ENCODE measurements at regions not wholly inside any gene's neighbourhood (a gene's known extent, or its start where the extent isn't known, plus 50 kb on each side); places are given as distances from the start of the nearest gene placed in this dataset.
A peak's percentile ranks its signal among the peaks of the same experiment; 100 is the strongest.

DNA sequence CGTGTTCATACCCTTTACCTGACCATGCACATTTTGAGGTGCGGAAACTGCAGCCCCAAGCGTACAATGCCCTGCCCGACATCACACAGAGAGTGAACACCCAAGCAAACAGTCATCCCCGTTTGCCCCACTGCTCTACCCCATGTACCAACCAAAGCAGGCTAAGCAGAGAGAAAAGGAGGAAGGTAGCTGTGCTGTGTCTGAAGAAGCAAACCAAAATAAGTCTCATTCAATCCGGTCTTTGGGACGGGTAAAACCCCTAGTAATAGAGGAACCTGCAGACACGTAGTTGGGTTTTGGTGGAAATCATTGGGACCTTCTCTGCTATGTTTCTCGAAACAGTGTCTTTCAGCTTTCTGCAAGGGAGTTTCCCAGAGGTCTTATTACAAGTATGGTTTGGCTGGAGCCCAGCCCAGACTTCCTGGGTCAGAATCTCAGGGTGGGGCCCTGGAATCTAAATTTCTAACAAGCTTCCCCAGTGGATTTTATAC, 164.6 kb upstream of the HES1 start:
- no peak for DNase-seq

- peak; percentile 24 for DNase-seq
Observed at GRCh38 chr3:193971966-193972365, 164.0 kb upstream of the HES1 start.

DNA sequence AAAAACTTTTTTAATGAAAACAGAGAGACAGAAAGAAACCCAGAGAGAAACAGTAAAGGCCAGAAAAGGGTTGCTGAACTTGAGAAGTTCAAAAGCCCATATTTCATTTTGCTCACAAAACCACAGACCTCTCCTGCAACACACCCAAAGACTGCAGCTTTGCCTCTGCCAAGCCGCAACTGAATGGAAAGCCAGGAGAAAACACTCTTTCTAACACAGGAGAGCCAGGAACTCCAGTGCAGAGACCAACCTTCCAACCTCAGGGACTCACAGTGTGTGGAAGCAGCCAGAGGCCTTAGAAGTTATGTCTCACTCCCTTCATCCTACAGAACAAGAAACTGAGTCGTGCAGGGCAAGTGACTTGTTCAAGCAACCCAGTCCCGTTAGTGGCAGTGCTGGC, 163.1 kb upstream of the HES1 start:
- no peak for DNase-seq

DNA sequence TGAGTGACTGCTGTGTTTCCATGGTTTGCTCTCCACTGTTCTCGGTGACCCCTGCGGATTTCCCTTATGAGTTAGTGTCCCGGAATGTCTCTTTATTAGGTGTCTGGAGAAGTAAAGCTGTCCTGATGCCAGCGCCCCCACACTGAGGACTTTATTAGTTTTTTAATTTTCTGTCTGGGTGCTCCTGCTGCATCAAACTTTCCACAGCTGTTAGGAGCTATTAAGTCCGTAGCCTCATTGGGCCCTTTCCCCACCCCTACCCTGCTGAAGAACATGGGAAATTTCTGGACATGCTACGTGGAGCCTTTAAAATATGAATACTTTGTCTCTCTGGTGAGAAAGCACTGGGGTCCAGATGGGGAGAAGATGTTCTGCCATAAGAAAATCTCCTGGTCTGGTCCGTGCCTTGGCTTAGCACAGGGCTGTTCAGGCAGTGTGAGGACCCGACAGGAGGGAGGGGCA, 161.7 kb upstream of the HES1 start:
- DNase-seq = no peak

DNA sequence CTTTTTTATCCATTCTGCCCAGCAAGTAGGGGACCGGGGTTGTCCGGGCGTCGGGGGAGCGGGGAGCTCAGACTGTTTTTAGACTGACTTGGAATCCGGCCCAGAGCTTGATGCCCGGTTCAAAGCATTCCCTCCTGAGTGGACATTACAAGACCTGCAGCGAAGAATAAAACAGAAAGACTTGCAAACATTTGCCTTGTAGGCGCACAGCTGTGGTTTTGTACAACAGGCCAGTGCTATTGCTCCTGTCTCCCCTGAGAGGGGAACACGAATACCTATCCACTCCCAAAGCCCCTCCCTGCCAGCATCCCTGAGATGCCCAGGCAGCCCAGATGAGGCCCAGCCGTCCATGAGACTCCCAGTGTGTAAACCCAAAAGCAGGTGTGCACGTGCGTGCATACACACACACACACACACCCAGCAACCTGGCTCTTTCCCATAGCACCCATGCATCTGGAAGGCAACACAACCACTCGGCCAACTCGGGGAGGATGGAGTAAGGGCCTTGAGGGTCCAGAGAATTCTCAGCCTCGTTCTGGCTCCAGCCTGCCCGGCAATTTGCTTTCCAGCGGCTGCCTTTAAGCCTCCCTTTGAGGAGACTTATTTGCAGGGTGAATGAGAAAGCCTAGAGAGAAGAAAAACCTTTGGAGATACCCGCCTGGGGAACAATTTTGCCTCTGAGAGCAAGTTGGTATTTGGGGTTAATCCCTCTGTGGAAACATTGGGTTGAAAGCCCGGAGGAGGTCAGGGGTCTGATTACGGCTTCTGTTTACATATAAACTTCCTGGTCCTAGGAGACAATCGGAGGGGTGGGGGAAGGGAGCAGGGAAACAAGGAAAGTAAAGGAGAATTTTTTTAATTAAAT, 161.0 kb upstream of the HES1 start:
- DNase-seq = no peak

- DNase-seq = no peak
Observed at GRCh38 chr3:193977622-193978021, 158.3 kb upstream of the HES1 start.

DNA sequence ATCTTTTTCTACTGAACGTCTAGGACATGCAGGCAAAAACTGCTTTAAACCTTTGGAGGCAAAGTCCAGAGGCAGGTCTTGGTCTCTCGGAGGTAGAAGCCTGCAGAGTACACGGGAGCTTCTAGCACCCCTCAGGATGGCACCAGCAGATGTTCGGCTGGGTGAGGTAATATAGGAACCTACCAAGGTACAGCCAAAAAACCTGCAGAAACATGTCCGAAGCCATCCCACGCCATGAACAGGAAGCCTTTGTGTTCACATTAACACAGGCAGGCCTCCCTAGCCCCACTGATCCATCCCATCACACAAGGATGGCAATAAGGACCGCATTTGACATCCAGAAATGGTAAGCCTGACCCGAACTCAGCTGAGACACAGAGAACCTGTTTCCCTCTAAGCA, 157.9 kb upstream of the HES1 start:
- no peak for DNase-seq

DNA sequence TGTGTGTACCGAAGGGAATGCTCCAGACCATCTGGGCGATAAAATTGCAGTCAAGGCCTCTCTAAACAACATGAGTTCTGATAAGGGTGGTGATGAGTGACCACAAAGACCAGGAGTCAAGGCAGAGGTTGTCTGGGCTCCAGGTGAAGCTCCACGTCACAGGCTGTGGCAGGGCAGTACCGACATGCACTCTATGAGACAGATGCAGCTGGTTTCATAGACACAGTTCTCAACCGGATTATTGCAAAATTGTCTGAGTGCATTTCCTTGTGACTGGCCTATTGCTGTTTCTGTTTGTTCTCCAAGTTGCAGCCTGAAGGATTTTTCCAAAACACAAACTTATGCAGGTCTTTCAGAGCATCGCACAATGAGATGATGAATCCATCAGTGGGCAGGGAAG, 157.5 kb upstream of the HES1 start:
- DNase-seq = no peak

DNA sequence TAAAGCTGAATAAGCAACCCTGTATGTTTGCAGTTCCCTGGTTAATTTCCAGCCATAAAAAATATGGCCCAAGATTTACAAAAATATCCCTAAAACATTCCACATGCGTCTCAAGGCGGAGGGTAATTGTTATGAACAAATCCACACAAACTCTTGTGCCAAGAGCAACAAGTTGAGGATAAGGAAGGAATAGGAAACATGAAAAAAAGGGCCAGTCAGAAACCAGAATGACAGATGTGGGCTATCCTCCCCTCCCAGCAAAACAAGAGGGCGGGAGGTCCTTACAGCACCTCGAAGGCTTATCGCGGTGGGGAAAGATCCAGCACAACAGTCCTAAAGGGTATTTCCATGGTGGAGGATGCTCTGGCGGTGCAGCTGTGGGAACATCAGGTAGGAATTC, 155.6 kb upstream of the HES1 start:
- no peak for DNase-seq

- no peak for DNase-seq
Observed at GRCh38 chr3:193980905-193981304, 155.0 kb upstream of the HES1 start.

- DNase-seq = no peak
Observed at GRCh38 chr3:193981504-193981903, 154.4 kb upstream of the HES1 start.

- no peak for DNase-seq
Observed at GRCh38 chr3:193982258-193982659, 153.7 kb upstream of the HES1 start.

- no peak for DNase-seq
Observed at GRCh38 chr3:193983846-193984818, 151.8 kb upstream of the HES1 start.

GRCh38 chr3:193984876-193985275, 151.1 kb upstream of the HES1 start:
- DNase-seq = no peak

- no peak for DNase-seq
Observed at GRCh38 chr3:193987186-193987585, 148.8 kb upstream of the HES1 start.

DNA sequence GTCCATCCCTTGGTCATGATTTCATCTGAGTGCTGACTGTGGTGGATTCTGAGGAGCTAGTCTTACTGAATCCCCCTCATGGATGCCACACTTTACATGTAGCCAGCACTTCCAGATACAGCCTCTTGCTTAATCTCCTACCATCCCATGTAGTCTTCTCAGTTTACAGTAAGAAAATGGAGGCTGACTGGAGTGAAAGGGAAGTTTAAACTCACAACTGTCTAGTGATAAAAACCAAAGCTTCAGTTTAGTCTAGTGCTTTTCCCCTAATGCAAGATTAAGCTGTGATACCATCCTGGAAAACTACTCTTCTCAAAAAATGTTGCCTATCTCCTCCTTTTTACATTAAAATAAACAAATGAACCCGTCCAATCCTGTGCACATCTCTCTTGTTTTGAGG, 146.8 kb upstream of the HES1 start:
- DNase-seq = no peak

GRCh38 chr3:193991666-193992424, 144.1 kb upstream of the HES1 start:
- DNase-seq = no peak

GRCh38 chr3:193992425-193993037, 143.4 kb upstream of the HES1 start:
- DNase-seq = no peak

- DNase-seq = no peak
Observed at GRCh38 chr3:193996221-193996620, 139.7 kb upstream of the HES1 start.

DNA sequence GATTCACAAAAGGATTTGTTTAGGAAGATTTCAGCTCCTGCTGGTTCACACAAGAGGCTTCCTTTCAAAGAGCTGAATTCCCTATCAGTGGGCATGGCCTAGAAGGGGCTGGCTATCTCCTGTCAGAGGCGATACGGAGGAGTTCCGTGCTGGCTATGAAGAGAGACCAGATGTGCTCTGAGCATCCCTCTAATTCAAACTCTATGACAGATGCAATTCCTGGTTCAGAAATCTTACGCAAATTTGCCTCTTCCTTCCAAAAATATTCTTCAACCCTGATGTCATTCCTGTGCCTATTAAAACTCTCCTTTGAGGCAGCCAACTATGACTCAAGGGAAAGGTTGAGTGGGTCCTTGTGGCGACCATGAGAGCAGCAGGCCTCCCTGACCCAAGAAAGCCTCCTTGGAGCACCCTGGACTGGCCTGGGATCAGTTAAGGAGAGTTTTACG, 139.3 kb upstream of the HES1 start:
- DNase-seq = no peak

GRCh38 chr3:193997228-193998122, 138.5 kb upstream of the HES1 start:
- DNase-seq = no peak
